ENCODE measurements at regions not wholly inside any gene's neighbourhood (a gene's known extent, or its start where the extent isn't known, plus 50 kb on each side); places are given as distances from the start of the nearest gene placed in this dataset.

DNA sequence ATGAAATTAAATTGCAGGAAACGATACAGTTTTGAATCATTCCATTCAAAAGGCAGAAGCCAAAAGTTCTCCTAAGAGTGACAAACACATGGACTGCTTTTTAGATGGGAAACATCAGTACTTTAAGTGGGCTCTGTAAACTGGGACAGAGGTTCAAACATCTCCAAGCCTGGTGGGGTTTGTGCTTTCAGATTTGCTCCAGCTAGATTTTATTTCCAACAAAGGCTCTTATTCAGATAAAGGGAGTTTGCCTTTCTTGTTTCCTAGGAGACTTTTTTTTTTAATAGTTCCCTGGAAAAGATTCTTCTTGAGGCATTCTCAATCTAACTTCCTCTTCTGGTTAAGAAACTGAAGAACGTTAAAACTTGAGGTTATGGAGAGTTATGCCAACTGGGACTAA, 277.6 kb downstream of the TMEM38B start:
- 69% methylated on average over 2 of the region's 2 CpGs for WGBS
- no peaks in the 10 kb centered on the region for H3K36me3 ChIP-seq (ENCODE audit: control insufficient read depth in 4 of 4, insufficient read depth in 3 of 4, low read depth in 1 of 4, low read length in 3 of 4)
- no peaks in the 10 kb centered on the region for H3K4me1 ChIP-seq (ENCODE audit: control insufficient read depth in 4 of 4, insufficient read depth in 4 of 4, low read length in 3 of 4)
- no peak overlapping the region for H3K4me3 ChIP-seq (ENCODE audit: low read depth in 1 of 3, low read length in 3 of 3)
- H3K27me3 ChIP-seq (ENCODE audit: control insufficient read depth in 4 of 4, insufficient read depth in 4 of 4, low read length in 3 of 4): no peaks in the 10 kb centered on the region
- H3K27ac ChIP-seq (ENCODE audit: low read depth in 1 of 2, low read length in 2 of 2): no peak overlapping the region
- no peak overlapping the region for H3K9ac ChIP-seq (ENCODE audit: low read depth in 1 of 2, low read length in 2 of 2)
- H3K9me3 ChIP-seq (ENCODE audit: control insufficient read depth in 4 of 4, low read length in 3 of 4): no peaks in the 10 kb centered on the region
- no peak for DNase-seq (ENCODE audit: low spot score)
- TF ChIP-seq NR2F2 (IDR thresholded peaks at IDR 0.05) (no peak), HNF4G (IDR thresholded peaks at IDR 0.05) (no peak), HNF4A (conservative IDR thresholded peaks at IDR 0.05) (no peak), YY1 (IDR thresholded peaks at IDR 0.05) (no peak), TAF1 (conservative IDR thresholded peaks at IDR 0.05) (no peak), FOXA2 (IDR thresholded peaks at IDR 0.05) (no peak)
- TF ChIP-seq, protein P1, sequence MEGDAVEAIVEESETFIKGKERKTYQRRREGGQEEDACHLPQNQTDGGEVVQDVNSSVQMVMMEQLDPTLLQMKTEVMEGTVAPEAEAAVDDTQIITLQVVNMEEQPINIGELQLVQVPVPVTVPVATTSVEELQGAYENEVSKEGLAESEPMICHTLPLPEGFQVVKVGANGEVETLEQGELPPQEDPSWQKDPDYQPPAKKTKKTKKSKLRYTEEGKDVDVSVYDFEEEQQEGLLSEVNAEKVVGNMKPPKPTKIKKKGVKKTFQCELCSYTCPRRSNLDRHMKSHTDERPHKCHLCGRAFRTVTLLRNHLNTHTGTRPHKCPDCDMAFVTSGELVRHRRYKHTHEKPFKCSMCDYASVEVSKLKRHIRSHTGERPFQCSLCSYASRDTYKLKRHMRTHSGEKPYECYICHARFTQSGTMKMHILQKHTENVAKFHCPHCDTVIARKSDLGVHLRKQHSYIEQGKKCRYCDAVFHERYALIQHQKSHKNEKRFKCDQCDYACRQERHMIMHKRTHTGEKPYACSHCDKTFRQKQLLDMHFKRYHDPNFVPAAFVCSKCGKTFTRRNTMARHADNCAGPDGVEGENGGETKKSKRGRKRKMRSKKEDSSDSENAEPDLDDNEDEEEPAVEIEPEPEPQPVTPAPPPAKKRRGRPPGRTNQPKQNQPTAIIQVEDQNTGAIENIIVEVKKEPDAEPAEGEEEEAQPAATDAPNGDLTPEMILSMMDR (IDR thresholded peaks at IDR 0.05; ENCODE audit: low read depth, low read length, missing input control): no peak
- TF ChIP-seq, protein P2, sequence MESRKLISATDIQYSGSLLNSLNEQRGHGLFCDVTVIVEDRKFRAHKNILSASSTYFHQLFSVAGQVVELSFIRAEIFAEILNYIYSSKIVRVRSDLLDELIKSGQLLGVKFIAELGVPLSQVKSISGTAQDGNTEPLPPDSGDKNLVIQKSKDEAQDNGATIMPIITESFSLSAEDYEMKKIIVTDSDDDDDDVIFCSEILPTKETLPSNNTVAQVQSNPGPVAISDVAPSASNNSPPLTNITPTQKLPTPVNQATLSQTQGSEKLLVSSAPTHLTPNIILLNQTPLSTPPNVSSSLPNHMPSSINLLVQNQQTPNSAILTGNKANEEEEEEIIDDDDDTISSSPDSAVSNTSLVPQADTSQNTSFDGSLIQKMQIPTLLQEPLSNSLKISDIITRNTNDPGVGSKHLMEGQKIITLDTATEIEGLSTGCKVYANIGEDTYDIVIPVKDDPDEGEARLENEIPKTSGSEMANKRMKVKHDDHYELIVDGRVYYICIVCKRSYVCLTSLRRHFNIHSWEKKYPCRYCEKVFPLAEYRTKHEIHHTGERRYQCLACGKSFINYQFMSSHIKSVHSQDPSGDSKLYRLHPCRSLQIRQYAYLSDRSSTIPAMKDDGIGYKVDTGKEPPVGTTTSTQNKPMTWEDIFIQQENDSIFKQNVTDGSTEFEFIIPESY (IDR thresholded peaks at IDR 0.05): no peak
- TF ChIP-seq, protein P3, sequence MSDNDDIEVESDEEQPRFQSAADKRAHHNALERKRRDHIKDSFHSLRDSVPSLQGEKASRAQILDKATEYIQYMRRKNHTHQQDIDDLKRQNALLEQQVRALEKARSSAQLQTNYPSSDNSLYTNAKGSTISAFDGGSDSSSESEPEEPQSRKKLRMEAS (IDR thresholded peaks at IDR 0.05): no peak

DNA sequence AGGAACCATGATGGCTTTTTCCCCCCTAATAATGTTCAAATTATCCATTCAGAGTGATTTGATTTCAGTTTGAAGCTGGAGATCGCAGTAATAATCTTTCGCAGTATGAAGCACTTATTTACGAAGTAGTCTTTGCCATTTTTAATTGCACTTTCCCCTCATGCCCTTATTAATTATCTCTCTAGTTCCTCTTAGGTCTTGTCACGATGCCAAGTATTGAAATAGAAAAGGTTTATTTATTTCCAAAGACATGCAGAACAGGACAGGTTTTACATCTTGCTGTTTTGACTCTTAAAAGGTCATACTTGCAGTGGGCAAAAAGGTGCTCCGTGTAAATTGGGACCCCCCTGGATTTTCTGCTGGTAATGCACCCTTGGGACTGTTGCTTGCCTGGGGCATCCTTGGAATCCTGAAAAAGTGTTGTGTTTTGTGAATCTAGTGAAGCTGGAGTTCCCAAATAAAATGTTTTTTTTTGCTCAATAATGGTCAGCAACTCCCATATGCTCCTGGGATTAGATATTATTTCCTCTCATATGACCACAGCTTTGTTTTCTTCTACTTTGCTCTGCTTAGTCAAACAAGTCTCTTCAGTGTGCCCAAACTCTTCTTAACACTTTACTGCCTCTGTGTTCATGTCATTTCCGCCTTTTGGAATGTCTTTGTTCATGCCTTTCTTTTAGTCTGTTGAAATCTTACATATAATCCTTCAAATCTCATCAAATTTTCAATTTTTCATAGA, 278.3 kb downstream of the TMEM38B start:
- WGBS: 76% methylated on average over 6 of the region's 6 CpGs
- H3K9me3 ChIP-seq (ENCODE audit: control insufficient read depth in 4 of 4, low read length in 3 of 4): no peaks in the 10 kb centered on the region
- no peaks in the 10 kb centered on the region for H3K27me3 ChIP-seq (ENCODE audit: control insufficient read depth in 4 of 4, insufficient read depth in 4 of 4, low read length in 3 of 4)
- H3K36me3 ChIP-seq (ENCODE audit: control insufficient read depth in 4 of 4, insufficient read depth in 3 of 4, low read depth in 1 of 4, low read length in 3 of 4): no peaks in the 10 kb centered on the region
- H3K27ac ChIP-seq (ENCODE audit: low read depth in 1 of 2, low read length in 2 of 2): no peak overlapping the region
- no peak for DNase-seq (ENCODE audit: low spot score)
- no peak overlapping the region for H3K9ac ChIP-seq (ENCODE audit: low read depth in 1 of 2, low read length in 2 of 2)
- no peak overlapping the region for H3K4me3 ChIP-seq (ENCODE audit: low read depth in 1 of 3, low read length in 3 of 3)
- TF ChIP-seq HNF4A (conservative IDR thresholded peaks at IDR 0.05) (no peak), RXRA (IDR thresholded peaks at IDR 0.05) (no peak), NR2F2 (IDR thresholded peaks at IDR 0.05) (no peak), YY1 (IDR thresholded peaks at IDR 0.05) (no peak), JUND (IDR thresholded peaks at IDR 0.05) (no peak), EGR1 (IDR thresholded peaks at IDR 0.05; ENCODE audit: low read depth in 2 of 2) (no peak), GABPA (IDR thresholded peaks at IDR 0.05 in 1 of 2, conservative IDR thresholded peaks at IDR 0.05 in 1 of 2) (no peak), TAF1 (conservative IDR thresholded peaks at IDR 0.05) (no peak), RAD21 (IDR thresholded peaks at IDR 0.05) (no peak)
- TF ChIP-seq, protein P3 (IDR thresholded peaks at IDR 0.05): no peak
- TF ChIP-seq, protein P4, sequence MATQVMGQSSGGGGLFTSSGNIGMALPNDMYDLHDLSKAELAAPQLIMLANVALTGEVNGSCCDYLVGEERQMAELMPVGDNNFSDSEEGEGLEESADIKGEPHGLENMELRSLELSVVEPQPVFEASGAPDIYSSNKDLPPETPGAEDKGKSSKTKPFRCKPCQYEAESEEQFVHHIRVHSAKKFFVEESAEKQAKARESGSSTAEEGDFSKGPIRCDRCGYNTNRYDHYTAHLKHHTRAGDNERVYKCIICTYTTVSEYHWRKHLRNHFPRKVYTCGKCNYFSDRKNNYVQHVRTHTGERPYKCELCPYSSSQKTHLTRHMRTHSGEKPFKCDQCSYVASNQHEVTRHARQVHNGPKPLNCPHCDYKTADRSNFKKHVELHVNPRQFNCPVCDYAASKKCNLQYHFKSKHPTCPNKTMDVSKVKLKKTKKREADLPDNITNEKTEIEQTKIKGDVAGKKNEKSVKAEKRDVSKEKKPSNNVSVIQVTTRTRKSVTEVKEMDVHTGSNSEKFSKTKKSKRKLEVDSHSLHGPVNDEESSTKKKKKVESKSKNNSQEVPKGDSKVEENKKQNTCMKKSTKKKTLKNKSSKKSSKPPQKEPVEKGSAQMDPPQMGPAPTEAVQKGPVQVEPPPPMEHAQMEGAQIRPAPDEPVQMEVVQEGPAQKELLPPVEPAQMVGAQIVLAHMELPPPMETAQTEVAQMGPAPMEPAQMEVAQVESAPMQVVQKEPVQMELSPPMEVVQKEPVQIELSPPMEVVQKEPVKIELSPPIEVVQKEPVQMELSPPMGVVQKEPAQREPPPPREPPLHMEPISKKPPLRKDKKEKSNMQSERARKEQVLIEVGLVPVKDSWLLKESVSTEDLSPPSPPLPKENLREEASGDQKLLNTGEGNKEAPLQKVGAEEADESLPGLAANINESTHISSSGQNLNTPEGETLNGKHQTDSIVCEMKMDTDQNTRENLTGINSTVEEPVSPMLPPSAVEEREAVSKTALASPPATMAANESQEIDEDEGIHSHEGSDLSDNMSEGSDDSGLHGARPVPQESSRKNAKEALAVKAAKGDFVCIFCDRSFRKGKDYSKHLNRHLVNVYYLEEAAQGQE (IDR thresholded peaks at IDR 0.05): no peak
- TF ChIP-seq, protein P5, sequence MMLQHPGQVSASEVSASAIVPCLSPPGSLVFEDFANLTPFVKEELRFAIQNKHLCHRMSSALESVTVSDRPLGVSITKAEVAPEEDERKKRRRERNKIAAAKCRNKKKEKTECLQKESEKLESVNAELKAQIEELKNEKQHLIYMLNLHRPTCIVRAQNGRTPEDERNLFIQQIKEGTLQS (IDR thresholded peaks at IDR 0.05): no peak
- TF ChIP-seq, protein P2 (IDR thresholded peaks at IDR 0.05): no peak
- no peaks in the 10 kb centered on the region for H3K4me1 ChIP-seq (ENCODE audit: control insufficient read depth in 4 of 4, insufficient read depth in 4 of 4, low read length in 3 of 4)

All from liver (tissue), 8 donors.